ENCODE measurements at regions not wholly inside any gene's neighbourhood (a gene's known extent, or its start where the extent isn't known, plus 50 kb on each side); places are given as distances from the start of the nearest gene placed in this dataset.

DNA sequence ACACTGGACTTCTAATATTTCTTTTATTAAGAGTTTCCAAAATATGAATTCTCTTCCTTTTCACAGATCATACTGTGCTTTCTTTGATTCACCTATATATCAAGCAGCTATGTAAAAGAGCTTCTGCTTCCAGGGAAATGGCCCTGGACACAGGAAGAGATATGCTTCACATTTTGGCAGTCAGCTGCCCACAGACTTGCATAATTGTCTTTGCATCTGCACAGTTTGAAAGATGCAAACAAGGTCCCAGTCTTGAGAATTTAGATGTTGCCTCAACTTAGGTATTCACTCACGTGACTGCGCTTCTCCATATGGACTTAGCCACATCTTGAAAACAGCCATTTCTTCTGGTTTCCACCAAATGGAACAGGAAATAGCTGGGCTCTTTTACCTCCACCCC is 92.3 kb upstream of the POU2AF2 start:
- DNase-seq (ENCODE audit: insufficient read length, low spot score): no peak
- TF ChIP-seq, protein P1, sequence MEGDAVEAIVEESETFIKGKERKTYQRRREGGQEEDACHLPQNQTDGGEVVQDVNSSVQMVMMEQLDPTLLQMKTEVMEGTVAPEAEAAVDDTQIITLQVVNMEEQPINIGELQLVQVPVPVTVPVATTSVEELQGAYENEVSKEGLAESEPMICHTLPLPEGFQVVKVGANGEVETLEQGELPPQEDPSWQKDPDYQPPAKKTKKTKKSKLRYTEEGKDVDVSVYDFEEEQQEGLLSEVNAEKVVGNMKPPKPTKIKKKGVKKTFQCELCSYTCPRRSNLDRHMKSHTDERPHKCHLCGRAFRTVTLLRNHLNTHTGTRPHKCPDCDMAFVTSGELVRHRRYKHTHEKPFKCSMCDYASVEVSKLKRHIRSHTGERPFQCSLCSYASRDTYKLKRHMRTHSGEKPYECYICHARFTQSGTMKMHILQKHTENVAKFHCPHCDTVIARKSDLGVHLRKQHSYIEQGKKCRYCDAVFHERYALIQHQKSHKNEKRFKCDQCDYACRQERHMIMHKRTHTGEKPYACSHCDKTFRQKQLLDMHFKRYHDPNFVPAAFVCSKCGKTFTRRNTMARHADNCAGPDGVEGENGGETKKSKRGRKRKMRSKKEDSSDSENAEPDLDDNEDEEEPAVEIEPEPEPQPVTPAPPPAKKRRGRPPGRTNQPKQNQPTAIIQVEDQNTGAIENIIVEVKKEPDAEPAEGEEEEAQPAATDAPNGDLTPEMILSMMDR (IDR thresholded peaks at IDR 0.05; ENCODE audit: insufficient read depth, missing control alignments): no peak
- no peak for FAIRE-seq

DNA sequence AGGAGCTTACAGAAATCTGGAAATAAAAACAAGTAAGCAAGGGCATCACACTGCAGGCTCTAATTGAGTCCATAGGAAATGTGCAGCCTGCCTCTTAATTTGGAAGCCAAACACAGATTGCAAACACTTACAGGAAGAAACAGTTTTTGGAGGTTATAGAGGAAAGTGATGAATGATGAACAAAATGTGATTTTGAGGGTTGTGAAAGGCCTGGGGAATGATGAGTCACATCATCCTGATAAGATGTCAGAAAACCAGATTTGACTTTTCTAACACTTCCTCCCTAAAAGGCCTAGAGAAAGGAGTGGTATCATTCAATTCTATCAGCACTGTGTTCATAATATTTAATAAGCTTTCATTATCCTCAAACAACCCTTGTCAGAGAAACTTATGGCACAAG is 96.6 kb upstream of the POU2AF2 start:
- TF ChIP-seq, protein P1 (IDR thresholded peaks at IDR 0.05; ENCODE audit: insufficient read depth, missing control alignments): no peak
- FAIRE-seq (no peak), DNase-seq (ENCODE audit: insufficient read length, low spot score) (no peak)

DNA sequence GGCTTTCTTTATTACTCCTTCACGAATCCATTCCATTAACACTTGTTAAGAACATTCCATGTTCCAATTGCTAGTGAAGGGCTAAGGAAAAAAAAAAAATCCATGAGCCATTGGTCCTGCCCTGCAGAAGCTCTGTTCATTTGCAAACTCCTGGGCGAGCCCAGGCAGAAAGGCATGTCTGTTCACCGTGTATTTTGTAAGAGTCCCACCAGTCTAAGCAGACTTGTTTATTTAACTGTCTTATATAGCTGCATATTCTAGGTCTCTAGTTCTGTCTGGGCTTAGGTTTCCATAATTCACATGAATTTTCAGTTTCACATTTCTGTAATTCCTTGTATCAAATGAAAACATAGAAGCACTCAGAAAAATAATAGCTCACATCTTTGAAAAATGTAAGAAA is 97.4 kb upstream of the POU2AF2 start:
- TF ChIP-seq, protein P1 (IDR thresholded peaks at IDR 0.05; ENCODE audit: insufficient read depth, missing control alignments): no peak
- no peak for DNase-seq (ENCODE audit: insufficient read length, low spot score)

GRCh38 chr11:111137846-111138245 is 107.7 kb upstream of the POU2AF2 start:
- DNase-seq (ENCODE audit: insufficient read length, low spot score) (no peak), FAIRE-seq (no peak)
- TF ChIP-seq, protein P1 (IDR thresholded peaks at IDR 0.05; ENCODE audit: insufficient read depth, missing control alignments): no peak

More for the DNA sequence above, 97.4 kb upstream of the POU2AF2 start:
- no peak for FAIRE-seq

- no peak for DNase-seq (ENCODE audit: insufficient read length, low spot score)
- TF ChIP-seq, protein P1 (IDR thresholded peaks at IDR 0.05; ENCODE audit: insufficient read depth, missing control alignments): no peak
Measured at GRCh38 chr11:111135778-111136570, 109.6 kb upstream of the POU2AF2 start.

DNA sequence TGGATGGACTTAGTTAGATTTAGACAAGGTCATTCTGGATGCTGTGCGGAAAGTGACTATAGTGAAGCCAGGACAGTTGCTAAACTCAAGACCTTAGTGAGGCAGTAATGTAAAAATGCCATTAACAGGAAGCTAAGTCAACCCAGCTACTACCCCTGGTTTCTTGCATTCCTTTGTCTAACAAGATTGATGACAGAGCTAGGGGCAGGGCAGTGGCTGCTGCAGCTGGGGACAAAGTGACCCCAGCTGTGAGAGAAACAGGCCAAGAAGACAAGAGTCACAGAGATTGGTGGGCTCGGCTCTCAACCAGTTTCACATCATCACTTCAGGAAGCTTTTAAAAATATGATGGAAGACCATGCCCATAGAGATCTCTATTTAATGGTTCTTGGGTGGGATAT is 110.4 kb upstream of the POU2AF2 start:
- TF ChIP-seq, protein P1 (IDR thresholded peaks at IDR 0.05; ENCODE audit: insufficient read depth, missing control alignments): no peak
- FAIRE-seq (no peak), DNase-seq (ENCODE audit: insufficient read length, low spot score) (no peak)

More at GRCh38 chr11:111135778-111136570, 109.6 kb upstream of the POU2AF2 start:
- no peak for FAIRE-seq

Measured in D721Med (cell line).